GM12878 (cell line): ENCODE measurements at regions not wholly inside any gene's neighbourhood (a gene's known extent, or its start where the extent isn't known, plus 50 kb on each side); places are given as distances from the start of the nearest gene placed in this dataset.

ENCODE experiments used
- CHD2 ChIP-seq: IDR thresholded peaks from 2 replicates; pipeline ENCODE4 v1.6.1; 2011; ENCODE audit warnings: low read depth, low read length, improper control_type of control experiment, borderline replicate concordance
- KAT2A ChIP-seq: conservative IDR thresholded peaks from 2 replicates; pipeline ENCODE4 v1.6.1; 2011; ENCODE audit warnings: low read depth, low read length; ENCODE audit not compliant: control insufficient read depth
- NBN ChIP-seq: fragments of 450-650 bp; IDR thresholded peaks from 2 replicates; pipeline ENCODE4 v1.6.1; 2016
- NR2F1 ChIP-seq: fragments of 450-650 bp; conservative IDR thresholded peaks from 2 replicates; pipeline ENCODE4 v1.6.1; 2017; ENCODE audit warnings: mild to moderate bottlenecking
- PML ChIP-seq: IDR thresholded peaks from 2 replicates; pipeline ENCODE4 v1.6.1; 2012; ENCODE audit warnings: low read length, inconsistent platforms
- POLR2AphosphoS2 ChIP-seq: IDR thresholded peaks from 2 replicates; pipeline ENCODE4 v1.6.1; 2011; ENCODE audit warnings: low read depth, mild to moderate bottlenecking, low read length, improper control_type of control experiment, moderate library complexity
- TF ChIP-seq, protein P1 (sequence below): fragments of 450-650 bp; IDR thresholded peaks from 2 replicates; pipeline ENCODE4 v1.6.1; 2017; ENCODE audit warnings: antibody characterized with exemption, mild to moderate bottlenecking, moderate library complexity
- TF ChIP-seq, protein P2 (sequence below): fragments of 450-650 bp; IDR thresholded peaks from 2 replicates; pipeline ENCODE4 v1.6.1; 2014; ENCODE audit warnings: mild to moderate bottlenecking
- TF ChIP-seq, protein P3 (sequence below): fragments of 450-650 bp; IDR thresholded peaks from 2 replicates; pipeline ENCODE4 v1.6.1; 2017; ENCODE audit warnings: mild to moderate bottlenecking, moderate library complexity

DNA sequence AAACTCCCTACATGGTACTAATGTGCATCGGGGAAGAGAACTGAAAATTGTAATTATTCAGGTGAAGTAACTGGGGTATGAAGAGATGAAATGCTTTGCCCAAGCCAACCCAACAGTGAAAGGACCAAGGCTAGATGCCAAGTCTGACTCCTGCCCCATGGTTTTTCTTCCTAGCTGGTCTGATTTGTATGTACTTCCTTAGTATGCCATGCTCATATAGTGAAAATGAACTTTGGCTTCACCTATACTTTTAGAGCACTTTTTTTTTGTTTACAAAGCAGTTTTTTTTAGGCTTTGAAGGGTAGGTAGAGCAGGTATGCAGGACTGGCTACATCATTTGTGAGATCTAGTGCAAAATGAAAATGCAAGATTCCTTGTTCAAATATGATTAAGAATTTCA, 359.4 kb upstream of the RIOK2 start (continued):
- TF ChIP-seq, protein P1, sequence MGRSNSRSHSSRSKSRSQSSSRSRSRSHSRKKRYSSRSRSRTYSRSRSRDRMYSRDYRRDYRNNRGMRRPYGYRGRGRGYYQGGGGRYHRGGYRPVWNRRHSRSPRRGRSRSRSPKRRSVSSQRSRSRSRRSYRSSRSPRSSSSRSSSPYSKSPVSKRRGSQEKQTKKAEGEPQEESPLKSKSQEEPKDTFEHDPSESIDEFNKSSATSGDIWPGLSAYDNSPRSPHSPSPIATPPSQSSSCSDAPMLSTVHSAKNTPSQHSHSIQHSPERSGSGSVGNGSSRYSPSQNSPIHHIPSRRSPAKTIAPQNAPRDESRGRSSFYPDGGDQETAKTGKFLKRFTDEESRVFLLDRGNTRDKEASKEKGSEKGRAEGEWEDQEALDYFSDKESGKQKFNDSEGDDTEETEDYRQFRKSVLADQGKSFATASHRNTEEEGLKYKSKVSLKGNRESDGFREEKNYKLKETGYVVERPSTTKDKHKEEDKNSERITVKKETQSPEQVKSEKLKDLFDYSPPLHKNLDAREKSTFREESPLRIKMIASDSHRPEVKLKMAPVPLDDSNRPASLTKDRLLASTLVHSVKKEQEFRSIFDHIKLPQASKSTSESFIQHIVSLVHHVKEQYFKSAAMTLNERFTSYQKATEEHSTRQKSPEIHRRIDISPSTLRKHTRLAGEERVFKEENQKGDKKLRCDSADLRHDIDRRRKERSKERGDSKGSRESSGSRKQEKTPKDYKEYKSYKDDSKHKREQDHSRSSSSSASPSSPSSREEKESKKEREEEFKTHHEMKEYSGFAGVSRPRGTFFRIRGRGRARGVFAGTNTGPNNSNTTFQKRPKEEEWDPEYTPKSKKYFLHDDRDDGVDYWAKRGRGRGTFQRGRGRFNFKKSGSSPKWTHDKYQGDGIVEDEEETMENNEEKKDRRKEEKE, result no peak
- no peak for TF ChIP-seq NR2F1
- no peak for TF ChIP-seq KAT2A
- no peak for TF ChIP-seq CHD2
- TF ChIP-seq, protein P2, sequence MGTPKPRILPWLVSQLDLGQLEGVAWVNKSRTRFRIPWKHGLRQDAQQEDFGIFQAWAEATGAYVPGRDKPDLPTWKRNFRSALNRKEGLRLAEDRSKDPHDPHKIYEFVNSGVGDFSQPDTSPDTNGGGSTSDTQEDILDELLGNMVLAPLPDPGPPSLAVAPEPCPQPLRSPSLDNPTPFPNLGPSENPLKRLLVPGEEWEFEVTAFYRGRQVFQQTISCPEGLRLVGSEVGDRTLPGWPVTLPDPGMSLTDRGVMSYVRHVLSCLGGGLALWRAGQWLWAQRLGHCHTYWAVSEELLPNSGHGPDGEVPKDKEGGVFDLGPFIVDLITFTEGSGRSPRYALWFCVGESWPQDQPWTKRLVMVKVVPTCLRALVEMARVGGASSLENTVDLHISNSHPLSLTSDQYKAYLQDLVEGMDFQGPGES, result no peak
- no peak for TF ChIP-seq NBN
- no peak for TF ChIP-seq POLR2AphosphoS2
- no peak for TF ChIP-seq PML
- TF ChIP-seq, protein P3, sequence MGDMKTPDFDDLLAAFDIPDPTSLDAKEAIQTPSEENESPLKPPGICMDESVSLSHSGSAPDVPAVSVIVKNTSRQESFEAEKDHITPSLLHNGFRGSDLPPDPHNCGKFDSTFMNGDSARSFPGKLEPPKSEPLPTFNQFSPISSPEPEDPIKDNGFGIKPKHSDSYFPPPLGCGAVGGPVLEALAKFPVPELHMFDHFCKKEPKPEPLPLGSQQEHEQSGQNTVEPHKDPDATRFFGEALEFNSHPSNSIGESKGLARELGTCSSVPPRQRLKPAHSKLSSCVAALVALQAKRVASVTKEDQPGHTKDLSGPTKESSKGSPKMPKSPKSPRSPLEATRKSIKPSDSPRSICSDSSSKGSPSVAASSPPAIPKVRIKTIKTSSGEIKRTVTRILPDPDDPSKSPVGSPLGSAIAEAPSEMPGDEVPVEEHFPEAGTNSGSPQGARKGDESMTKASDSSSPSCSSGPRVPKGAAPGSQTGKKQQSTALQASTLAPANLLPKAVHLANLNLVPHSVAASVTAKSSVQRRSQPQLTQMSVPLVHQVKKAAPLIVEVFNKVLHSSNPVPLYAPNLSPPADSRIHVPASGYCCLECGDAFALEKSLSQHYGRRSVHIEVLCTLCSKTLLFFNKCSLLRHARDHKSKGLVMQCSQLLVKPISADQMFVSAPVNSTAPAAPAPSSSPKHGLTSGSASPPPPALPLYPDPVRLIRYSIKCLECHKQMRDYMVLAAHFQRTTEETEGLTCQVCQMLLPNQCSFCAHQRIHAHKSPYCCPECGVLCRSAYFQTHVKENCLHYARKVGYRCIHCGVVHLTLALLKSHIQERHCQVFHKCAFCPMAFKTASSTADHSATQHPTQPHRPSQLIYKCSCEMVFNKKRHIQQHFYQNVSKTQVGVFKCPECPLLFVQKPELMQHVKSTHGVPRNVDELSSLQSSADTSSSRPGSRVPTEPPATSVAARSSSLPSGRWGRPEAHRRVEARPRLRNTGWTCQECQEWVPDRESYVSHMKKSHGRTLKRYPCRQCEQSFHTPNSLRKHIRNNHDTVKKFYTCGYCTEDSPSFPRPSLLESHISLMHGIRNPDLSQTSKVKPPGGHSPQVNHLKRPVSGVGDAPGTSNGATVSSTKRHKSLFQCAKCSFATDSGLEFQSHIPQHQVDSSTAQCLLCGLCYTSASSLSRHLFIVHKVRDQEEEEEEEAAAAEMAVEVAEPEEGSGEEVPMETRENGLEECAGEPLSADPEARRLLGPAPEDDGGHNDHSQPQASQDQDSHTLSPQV, result no peak
